GM18502 (cell line): ENCODE measurements at regions not wholly inside any gene's neighbourhood (a gene's known extent, or its start where the extent isn't known, plus 50 kb on each side); places are given as distances from the start of the nearest gene placed in this dataset.

ENCODE experiments used
- ATAC-seq: cut with Tn5 transposase; IDR thresholded peaks from one replicate; pipeline ENCODE4 v1.9.1; 2021; ENCODE audit warnings: mild to moderate bottlenecking; ENCODE audit not compliant: unreplicated experiment, poor library complexity

- ATAC-seq = no peak
Measured at GRCh38 chr2:173753441-173753840, 211.7 kb downstream of the SP3 start.

- no peak for ATAC-seq
Measured at GRCh38 chr2:173754165-173754564, 211.0 kb downstream of the SP3 start.

GRCh38 chr2:173754837-173755236 is 210.3 kb downstream of the SP3 start:
- no peak for ATAC-seq

- ATAC-seq = no peak
Measured at GRCh38 chr2:173755798-173756197, 209.4 kb downstream of the SP3 start.

- ATAC-seq = no peak
Measured at GRCh38 chr2:173759959-173760358, 205.2 kb downstream of the SP3 start.

GRCh38 chr2:173760553-173760952 is 204.6 kb downstream of the SP3 start:
- ATAC-seq = no peak

- ATAC-seq = no peak
Measured at GRCh38 chr2:173761603-173762119, 203.5 kb downstream of the SP3 start.

GRCh38 chr2:173762221-173762620 is 203.0 kb downstream of the SP3 start:
- no peak for ATAC-seq

- ATAC-seq = no peak
Measured at GRCh38 chr2:173762864-173763263, 202.3 kb downstream of the SP3 start.

GRCh38 chr2:173763641-173764040 is 201.5 kb downstream of the SP3 start:
- ATAC-seq = no peak

GRCh38 chr2:173764094-173764493 is 201.1 kb downstream of the SP3 start:
- no peak for ATAC-seq

- ATAC-seq = no peak
Measured at GRCh38 chr2:173766537-173767289, 198.5 kb downstream of the SP3 start.

GRCh38 chr2:173770947-173771678 is 194.1 kb downstream of the SP3 start:
- ATAC-seq = no peak

- ATAC-seq = no peak
Measured at GRCh38 chr2:173772205-173772604, 193.0 kb downstream of the SP3 start.

- ATAC-seq = no peak
Measured at GRCh38 chr2:173773076-173773475, 192.1 kb downstream of the SP3 start.

GRCh38 chr2:173775440-173775839 is 189.7 kb downstream of the SP3 start:
- ATAC-seq = no peak

- ATAC-seq = no peak
Measured at GRCh38 chr2:173782681-173783080, 182.5 kb downstream of the SP3 start.

GRCh38 chr2:173783382-173783781 is 181.8 kb downstream of the SP3 start:
- no peak for ATAC-seq

GRCh38 chr2:173785813-173786212 is 179.4 kb downstream of the SP3 start:
- no peak for ATAC-seq

- no peak for ATAC-seq
Measured at GRCh38 chr2:173791502-173791901, 173.7 kb downstream of the SP3 start.

- no peak for ATAC-seq
Measured at GRCh38 chr2:173792166-173792565, 173.0 kb downstream of the SP3 start.

GRCh38 chr2:173792741-173793140 is 172.4 kb downstream of the SP3 start:
- no peak for ATAC-seq
